Neutrophil (primary cell): ENCODE measurements at regions not wholly inside any gene's neighbourhood (a gene's known extent, or its start where the extent isn't known, plus 50 kb on each side); places are given as distances from the start of the nearest gene placed in this dataset.

Experiments
- H3K27ac ChIP-seq: fragments of 200-600 bp; sonication (generic); 2 replicates; pipeline ENCODE4 v1.5.1; 2016; ENCODE audit warnings: mild to moderate bottlenecking, moderate library complexity
- H3K27me3 ChIP-seq: fragments of 200-600 bp; sonication (generic); 2 replicates; pipeline ENCODE4 v1.6.0; 2016; ENCODE audit warnings: mild to moderate bottlenecking
- H3K36me3 ChIP-seq: fragments of 200-600 bp; sonication (generic); 2 replicates; pipeline ENCODE4 v1.5.1; 2017
- H3K4me1 ChIP-seq, 2 experiments: fragments of 200-600 bp in 1 of 2; sonication (generic) in 1 of 2; 1 replicate in 1 of 2; 2 replicates in 1 of 2; pipeline versions ENCODE4 v1.5.1 to v1.6.1; 2013 to 2016; ENCODE audit warnings: low read depth in 1 of 2, low read length in 1 of 2, mild to moderate bottlenecking in 1 of 2, moderate library complexity in 1 of 2; ENCODE audit not compliant: control insufficient read depth in 1 of 2, insufficient read depth in 1 of 2
- H3K4me3 ChIP-seq, 2 experiments: fragments of 200-600 bp in 1 of 2; sonication (generic) in 1 of 2; 1 replicate in 1 of 2; 2 replicates in 1 of 2; pipeline ENCODE4 v1.5.1; 2013 to 2016; ENCODE audit warnings: low read depth in 1 of 2, low read length in 1 of 2, mild to moderate bottlenecking in 1 of 2, moderate library complexity in 1 of 2
- H3K9me3 ChIP-seq: fragments of 200-600 bp; sonication (generic); 2 replicates; pipeline ENCODE4 v1.5.1; 2016
- CTCF ChIP-seq: fragments of 200-600 bp; sonication (generic); IDR thresholded peaks from 2 replicates; pipeline ENCODE4 v1.5.1; 2016; ENCODE audit warnings: antibody characterized with exemption

DNA sequence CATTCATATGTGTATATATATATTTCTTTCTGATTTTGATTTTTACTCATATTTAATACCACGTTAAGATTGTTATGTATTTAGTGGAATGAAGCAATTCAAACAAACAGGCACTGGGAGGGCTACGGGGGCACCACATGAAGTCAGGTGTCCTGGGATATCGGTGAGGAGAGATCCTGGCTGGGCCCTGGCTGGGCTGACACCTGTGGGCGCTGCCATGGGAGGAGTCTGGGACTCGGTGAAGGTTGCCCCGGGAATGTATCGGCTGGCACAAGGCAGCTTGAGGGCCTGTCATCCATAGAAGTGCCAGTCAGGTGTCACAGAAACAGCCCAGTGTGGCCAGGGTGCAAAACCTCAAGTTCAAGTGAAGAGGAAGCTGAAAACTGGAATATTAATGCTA, 766.9 kb upstream of the ARPP21 start:
- H3K36me3 ChIP-seq, result no peaks in the 10 kb centered on the region
- H3K4me1 ChIP-seq, result no peaks in the 10 kb centered on the region
- H3K9me3 ChIP-seq, result no peaks in the 10 kb centered on the region
- H3K27me3 ChIP-seq, result no peaks in the 10 kb centered on the region
- TF ChIP-seq CTCF, result no peak
- H3K4me3 ChIP-seq, result no peak overlapping the region
- H3K27ac ChIP-seq, result no peak overlapping the region

DNA sequence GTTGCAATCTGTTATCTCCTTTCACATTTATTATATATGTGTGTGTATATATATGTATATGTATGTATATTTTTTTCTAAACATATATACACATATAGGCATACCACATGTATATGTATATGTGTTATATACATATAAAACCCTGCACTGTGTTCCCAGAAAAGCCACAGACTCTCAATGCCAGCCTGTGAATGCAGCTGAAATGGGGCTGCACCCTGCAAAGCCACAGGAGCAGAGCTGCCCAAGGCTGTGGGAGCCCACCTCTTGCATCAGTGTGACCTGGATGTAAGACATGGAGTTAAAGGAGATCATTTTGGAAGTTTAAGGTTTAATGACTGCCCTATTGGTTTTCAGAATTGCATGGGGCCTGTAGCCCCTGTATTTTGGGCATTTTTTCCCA, 762.3 kb upstream of the ARPP21 start:
- no peaks in the 10 kb centered on the region for H3K36me3 ChIP-seq
- H3K27ac ChIP-seq, result no peak overlapping the region
- no peak overlapping the region for H3K4me3 ChIP-seq
- no peak for TF ChIP-seq CTCF
- H3K27me3 ChIP-seq, result no peaks in the 10 kb centered on the region
- H3K4me1 ChIP-seq, result no peaks in the 10 kb centered on the region
- no peaks in the 10 kb centered on the region for H3K9me3 ChIP-seq

- Histone ChIP-seq H3K36me3 (no peaks in the 10 kb centered on the region), H3K27ac (no peak overlapping the region), H3K4me3 (no peak overlapping the region), H3K4me1 (no peaks in the 10 kb centered on the region), H3K27me3 (no peaks in the 10 kb centered on the region), H3K9me3 (no peaks in the 10 kb centered on the region)
- no peak for TF ChIP-seq CTCF
These were observed 760.8 kb upstream of the ARPP21 start for GRCh38 chr3:34878488-34878887.

DNA sequence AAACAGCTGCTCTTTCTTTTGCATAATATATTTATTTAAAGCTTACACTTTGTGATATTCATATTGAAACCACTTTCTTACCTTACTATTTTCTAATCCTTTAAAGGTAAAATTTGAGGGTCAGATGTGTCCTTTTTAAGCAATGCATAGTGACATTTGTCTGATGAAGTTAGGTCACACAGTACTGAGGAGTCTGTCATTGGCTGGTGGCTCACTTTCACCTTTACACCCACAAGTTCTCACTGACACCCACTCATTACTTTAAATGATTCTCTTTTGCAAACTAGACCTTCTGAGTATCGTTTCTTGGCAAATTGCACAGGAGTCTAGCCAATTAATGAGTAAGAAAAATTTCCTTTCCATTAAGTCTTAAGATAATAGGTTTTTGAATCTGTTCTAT, 758.3 kb upstream of the ARPP21 start:
- no peak for TF ChIP-seq CTCF
- no peaks in the 10 kb centered on the region for H3K27me3 ChIP-seq
- no peaks in the 10 kb centered on the region for H3K4me1 ChIP-seq

GRCh38 chr3:34882764-34883163, 756.6 kb upstream of the ARPP21 start:
- Histone ChIP-seq H3K9me3 (peaks cover 3% of the 10 kb centered on the region), H3K27me3 (no peaks in the 10 kb centered on the region), H3K4me1 (no peaks in the 10 kb centered on the region), H3K4me3 (no peak overlapping the region), H3K27ac (no peak overlapping the region), H3K36me3 (no peaks in the 10 kb centered on the region)
- no peak for TF ChIP-seq CTCF

More for the DNA sequence above, 758.3 kb upstream of the ARPP21 start:
- Histone ChIP-seq H3K9me3 (no peaks in the 10 kb centered on the region), H3K36me3 (no peaks in the 10 kb centered on the region), H3K27ac (no peak overlapping the region), H3K4me3 (no peak overlapping the region)

GRCh38 chr3:34884007-34884406, 755.3 kb upstream of the ARPP21 start:
- Histone ChIP-seq H3K4me1 (no peaks in the 10 kb centered on the region), H3K27ac (no peak overlapping the region), H3K27me3 (no peaks in the 10 kb centered on the region), H3K9me3 (peaks cover 5% of the 10 kb centered on the region), H3K4me3 (no peak overlapping the region), H3K36me3 (no peaks in the 10 kb centered on the region)
- TF ChIP-seq CTCF, result no peak
